Right ventricle myocardium superior (tissue), 1 donor: ENCODE measurements at regions not wholly inside any gene's neighbourhood (a gene's known extent, or its start where the extent isn't known, plus 50 kb on each side); places are given as distances from the start of the nearest gene placed in this dataset.

Source experiments
- ATAC-seq: fragments of 200-7000 bp; cut with Tn5 transposase; one replicate; pipeline ENCODE4 v1.9.1; 2020; ENCODE audit warnings: mild to moderate bottlenecking; ENCODE audit not compliant: poor library complexity
- DNase-seq: peaks from one replicate; pipeline ENCODE4 v3.0.0-alpha.2; 2020
- intact Hi-C: fragments of 100-400 bp; cut with DNase I; formaldehyde crosslinking; loops from one replicate; pipeline ENCODE4 v1.11.2; 2022
- donor health status: DM: no; HTN: yes; CAD: no; lungs with severe emphysema.

GRCh38 chr3:72460205-72461174 lies 387.8 kb downstream of the SHQ1 start:
- ATAC-seq: no peak
- intact Hi-C loops: no loop called here
- no peak for DNase-seq

DNA sequence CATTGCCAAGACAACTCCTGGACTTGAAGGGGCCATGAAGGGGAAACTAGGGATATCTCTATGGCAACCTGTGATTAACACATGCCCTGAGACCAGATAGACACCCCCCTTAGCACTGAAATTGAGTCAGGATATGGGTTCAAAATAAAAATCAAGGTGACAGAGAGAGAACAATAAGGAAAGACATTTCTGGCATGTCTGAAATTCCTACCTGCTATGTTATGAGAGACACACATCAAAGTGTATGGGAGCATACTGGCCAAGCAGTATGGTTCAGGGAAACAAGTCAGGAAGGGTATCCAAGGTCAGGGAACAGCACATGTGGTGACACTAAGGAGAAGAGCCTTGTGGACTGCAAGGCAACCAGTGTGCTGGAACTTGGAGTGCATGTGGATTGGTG lies 388.7 kb downstream of the SHQ1 start:
- intact Hi-C loops: no loop called here
- no peak for ATAC-seq
- DNase-seq: no peak

GRCh38 chr3:72458375-72458774 lies 389.9 kb downstream of the SHQ1 start:
- intact Hi-C loops: no loop called here

GRCh38 chr3:72454441-72454840 lies 393.8 kb downstream of the SHQ1 start:
- no peak for DNase-seq
- ATAC-seq: no peak
- intact Hi-C loops: no loop called here

More at GRCh38 chr3:72458375-72458774, 389.9 kb downstream of the SHQ1 start:
- DNase-seq: no peak
- ATAC-seq: no peak

DNA sequence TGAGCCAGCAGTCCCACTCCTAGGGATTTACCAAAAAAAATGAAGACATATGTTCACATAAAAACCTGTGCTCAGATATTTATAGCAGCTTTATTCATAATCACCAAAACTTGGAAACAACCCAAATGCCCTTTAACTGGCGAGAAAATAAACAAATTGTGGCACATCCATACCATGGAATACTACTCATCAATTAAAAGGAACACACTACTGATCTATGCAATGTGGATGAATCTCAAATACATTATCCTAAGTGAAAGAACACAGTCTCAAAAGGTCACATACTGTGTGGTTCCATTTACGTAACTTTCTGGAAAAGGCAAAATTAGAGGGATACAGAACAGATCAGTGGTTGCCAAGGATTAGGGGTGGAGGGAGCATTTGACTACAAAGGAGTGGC lies 394.5 kb downstream of the SHQ1 start:
- intact Hi-C loops: no loop called here
- no peak for ATAC-seq
- DNase-seq: no peak

- intact Hi-C loops: no loop called here
- ATAC-seq (no peak), DNase-seq (no peak)
Measured at GRCh38 chr3:72452745-72453144, 395.5 kb downstream of the SHQ1 start.

GRCh38 chr3:72451841-72452240 lies 396.4 kb downstream of the SHQ1 start:
- intact Hi-C loops: no loop called here
- no peak for ATAC-seq
- DNase-seq: no peak

DNA sequence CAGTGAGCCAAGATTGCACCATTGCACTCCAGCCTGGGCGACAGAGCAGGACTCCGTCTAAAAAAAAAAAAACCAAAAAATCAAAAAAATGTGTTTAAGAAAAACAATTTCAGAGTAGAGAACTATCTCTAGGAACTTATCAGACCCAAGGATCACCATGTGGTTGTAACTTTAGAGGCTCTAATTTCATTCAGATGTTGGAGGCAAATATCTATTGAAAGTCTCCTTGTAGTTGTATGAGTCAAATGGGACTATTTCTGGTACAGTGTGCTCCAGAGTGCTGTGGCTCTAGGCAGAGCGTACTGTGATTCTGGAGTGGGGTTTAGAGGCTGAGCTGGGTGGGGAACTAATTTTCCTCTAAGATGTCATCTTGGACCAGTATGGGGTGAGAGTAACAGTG lies 398.7 kb downstream of the SHQ1 start:
- ATAC-seq: no peak
- DNase-seq: no peak
- intact Hi-C loops: no loop called here

DNA sequence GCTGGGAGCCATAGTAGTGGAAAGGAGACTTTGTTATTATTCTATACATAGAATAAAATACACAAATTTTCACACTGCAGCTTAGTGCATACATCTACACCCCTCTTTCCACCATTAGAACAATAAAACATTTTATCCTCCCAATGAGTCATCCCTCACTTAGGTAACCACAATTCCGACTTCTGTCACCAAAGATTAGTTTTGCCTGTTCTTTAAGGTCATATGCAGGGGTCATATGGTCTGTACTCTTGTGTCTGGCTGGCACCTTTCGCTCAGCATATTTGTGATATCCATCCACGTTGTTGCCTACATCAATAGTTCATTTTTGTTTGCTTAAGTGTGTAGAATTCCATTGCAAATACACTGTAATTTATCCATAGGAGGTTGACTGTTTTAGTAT lies 399.4 kb downstream of the SHQ1 start:
- intact Hi-C loops: no loop called here
- no peak for ATAC-seq
- no peak for DNase-seq

- intact Hi-C loops: no loop called here
- ATAC-seq (no peak), DNase-seq (no peak)
Measured at GRCh38 chr3:72448375-72448823, 399.8 kb downstream of the SHQ1 start.

DNA sequence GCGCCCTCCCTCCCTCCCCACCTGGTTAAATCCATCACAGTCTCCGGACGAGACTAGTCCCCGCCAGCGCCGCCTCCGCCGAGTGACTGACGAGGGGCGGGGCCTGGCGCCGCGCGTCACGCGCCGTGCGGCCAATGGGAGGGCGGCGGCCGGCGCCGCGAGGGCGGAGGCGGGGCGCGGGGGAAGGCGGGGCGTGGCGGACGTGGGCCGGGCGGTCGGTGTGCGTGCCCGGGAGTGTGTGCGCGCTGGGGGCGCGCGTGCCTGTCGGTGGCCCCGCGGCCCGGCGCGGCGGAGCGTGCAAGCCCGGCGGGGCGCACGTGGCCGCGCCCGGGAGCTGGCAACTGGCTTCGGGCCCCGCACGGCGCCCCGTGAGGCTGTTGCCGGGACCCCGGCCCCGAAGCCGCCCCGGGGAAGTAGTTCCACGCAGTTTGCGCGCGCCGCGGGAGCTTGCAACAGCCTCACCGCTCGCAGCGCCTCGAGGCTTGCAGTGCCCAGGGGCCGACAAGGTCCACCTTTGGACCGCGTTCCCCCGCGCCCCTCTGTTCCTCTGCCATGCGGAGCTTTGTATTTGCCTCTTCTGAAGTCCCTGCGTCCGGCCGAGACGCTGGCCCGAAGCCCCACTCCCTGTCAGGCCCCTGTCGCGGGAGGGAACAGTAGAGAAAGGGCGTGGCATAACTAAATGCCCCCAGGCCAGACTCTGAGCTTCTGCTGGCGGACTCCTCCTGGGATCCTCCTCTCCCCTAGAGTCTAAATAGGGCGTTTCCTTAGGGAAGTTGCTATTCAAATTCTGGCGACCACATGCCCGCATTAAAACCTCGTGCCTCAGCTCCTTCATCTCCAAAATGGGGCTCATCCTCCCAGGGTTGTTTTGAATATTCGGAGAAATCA lies 400.9 kb downstream of the SHQ1 start:
- DNase-seq (peak; percentile 96), ATAC-seq (peak; percentile 98)
- intact Hi-C loops: no loop called here

GRCh38 chr3:72446218-72447058 lies 401.8 kb downstream of the SHQ1 start, which contains the start of gene RYBP:
Gene RYBP (minus strand): TSS chr3:72446621.
- DNase-seq: no peak
- intact Hi-C loops: no loop called here
- peak; percentile 75 for ATAC-seq

DNA sequence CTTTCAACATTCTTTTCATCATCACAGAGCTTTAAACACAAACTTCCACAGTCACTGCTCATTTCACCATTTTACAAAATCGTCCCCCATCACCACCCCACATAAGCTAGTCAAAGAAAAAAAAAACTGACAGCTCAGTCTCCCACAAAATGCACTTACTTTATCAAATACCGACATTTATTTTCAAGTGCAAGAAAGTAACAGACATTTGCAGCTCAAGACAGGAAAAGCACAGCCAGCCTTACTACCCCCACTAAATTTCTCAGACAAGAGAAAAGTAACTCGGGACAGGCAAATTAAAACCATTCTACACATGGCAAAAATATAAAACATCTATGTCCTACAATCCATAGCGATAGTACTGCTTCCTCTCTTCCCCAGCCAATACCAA lies 402.4 kb downstream of the SHQ1 start:
- ATAC-seq (no peak), DNase-seq (no peak)
- intact Hi-C loops: no loop called here

- ATAC-seq (no peak), DNase-seq (no peak)
- intact Hi-C loops: no loop called here
Measured at GRCh38 chr3:72444656-72445223, 403.5 kb downstream of the SHQ1 start.

GRCh38 chr3:72442759-72443158 lies 405.5 kb downstream of the SHQ1 start:
- intact Hi-C loops: no loop called here
- ATAC-seq: no peak
- no peak for DNase-seq

GRCh38 chr3:72441284-72441994 lies 406.8 kb downstream of the SHQ1 start:
- no peak for DNase-seq
- intact Hi-C loops: no loop called here
- no peak for ATAC-seq

DNA sequence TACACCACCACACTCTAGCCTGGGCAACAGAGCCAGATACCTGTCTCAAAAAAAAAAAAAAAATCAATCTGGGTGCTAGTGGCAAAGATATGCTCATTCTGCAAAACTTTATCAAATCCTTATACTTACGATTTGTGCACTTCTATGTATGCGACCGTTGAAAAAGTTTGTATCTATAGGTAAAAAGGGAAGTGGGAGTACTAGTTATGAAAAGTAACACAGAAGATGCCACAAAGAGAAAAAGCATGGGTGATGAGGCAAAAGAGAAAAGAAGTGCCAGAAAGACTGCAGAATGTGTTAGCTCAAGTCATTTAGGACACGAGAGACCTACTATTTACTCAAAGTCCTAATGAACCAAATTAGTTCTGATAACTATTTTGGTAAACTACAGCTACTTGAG lies 407.8 kb downstream of the SHQ1 start:
- ATAC-seq: no peak
- DNase-seq: no peak
- intact Hi-C loops: no loop called here
